ENCODE measurements at regions not wholly inside any gene's neighbourhood (a gene's known extent, or its start where the extent isn't known, plus 50 kb on each side); places are given as distances from the start of the nearest gene placed in this dataset.

- DNase-seq (ENCODE audit: low read depth), result no peak
- no peak overlapping the region for H3K4me3 ChIP-seq (ENCODE audit: low read depth, low read length)
Measured at GRCh38 chr2:193778293-193778692, 1583.6 kb upstream of the TMEFF2 start.

- DNase-seq (ENCODE audit: low read depth), result no peak
Measured at GRCh38 chr2:193776988-193777387, 1582.3 kb upstream of the TMEFF2 start.

GRCh38 chr2:193774166-193774565 lies 1579.4 kb upstream of the TMEFF2 start:
- H3K4me3 ChIP-seq (ENCODE audit: low read depth, low read length), result no peak overlapping the region
- DNase-seq (ENCODE audit: low read depth), result no peak

More at GRCh38 chr2:193776988-193777387, 1582.3 kb upstream of the TMEFF2 start:
- no peak overlapping the region for H3K4me3 ChIP-seq (ENCODE audit: low read depth, low read length)

GRCh38 chr2:193751299-193751698 lies 1556.6 kb upstream of the TMEFF2 start:
- no peak overlapping the region for H3K4me3 ChIP-seq (ENCODE audit: low read depth, low read length)
- no peak for DNase-seq (ENCODE audit: low read depth)

- H3K4me3 ChIP-seq (ENCODE audit: low read depth, low read length), result no peak overlapping the region
- DNase-seq (ENCODE audit: low read depth), result no peak
Measured at GRCh38 chr2:193749485-193749884, 1554.8 kb upstream of the TMEFF2 start.

DNA sequence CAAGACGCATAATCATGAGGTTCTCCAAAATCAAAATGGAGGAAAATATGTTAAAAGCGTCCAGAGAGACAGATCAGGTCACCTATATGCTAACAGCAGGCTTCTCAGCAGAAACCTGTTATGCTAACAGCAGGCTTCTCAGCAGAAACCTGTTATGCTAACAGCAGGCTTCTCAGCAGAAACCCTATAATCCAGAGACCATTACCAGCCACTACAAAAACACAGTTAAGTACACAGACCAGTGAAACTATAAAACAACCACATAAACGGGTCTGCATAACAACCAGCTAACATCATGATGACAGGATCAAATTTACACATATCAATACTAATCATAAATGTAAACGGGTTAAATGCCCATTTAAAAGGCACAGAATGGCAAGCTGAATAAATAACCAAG lies 1548.4 kb upstream of the TMEFF2 start:
- no peak for DNase-seq (ENCODE audit: low read depth)
- no peak overlapping the region for H3K4me3 ChIP-seq (ENCODE audit: low read depth, low read length)

- no peak overlapping the region for H3K4me3 ChIP-seq (ENCODE audit: low read depth, low read length)
- no peak for DNase-seq (ENCODE audit: low read depth)
Measured at GRCh38 chr2:193738892-193739291, 1544.2 kb upstream of the TMEFF2 start.

DNA sequence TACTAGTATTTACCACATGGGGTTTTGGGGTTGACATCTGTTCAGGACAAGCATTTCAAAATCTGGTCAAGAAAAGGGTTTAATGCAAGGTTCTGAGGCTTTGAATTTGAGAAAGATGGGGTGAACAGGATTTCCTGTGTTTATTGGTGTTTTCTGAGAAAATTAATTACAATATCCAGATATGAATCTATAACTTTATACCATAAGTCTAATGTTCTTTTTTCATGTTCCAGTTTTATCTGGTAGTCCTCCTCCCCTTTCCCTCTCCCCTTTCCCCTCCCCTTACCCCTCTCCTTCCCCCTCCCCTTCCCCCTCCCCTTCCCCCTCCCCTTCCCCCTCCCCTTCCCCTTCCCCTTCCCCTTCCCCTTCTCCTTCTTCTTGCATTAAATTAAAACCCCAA lies 1518.2 kb upstream of the TMEFF2 start:
- H3K4me3 ChIP-seq (ENCODE audit: low read depth, low read length), result no peak overlapping the region
- DNase-seq (ENCODE audit: low read depth), result no peak

- no peak for DNase-seq (ENCODE audit: low read depth)
- no peak overlapping the region for H3K4me3 ChIP-seq (ENCODE audit: low read depth, low read length)
Measured at GRCh38 chr2:193703411-193703810, 1508.7 kb upstream of the TMEFF2 start.

DNA sequence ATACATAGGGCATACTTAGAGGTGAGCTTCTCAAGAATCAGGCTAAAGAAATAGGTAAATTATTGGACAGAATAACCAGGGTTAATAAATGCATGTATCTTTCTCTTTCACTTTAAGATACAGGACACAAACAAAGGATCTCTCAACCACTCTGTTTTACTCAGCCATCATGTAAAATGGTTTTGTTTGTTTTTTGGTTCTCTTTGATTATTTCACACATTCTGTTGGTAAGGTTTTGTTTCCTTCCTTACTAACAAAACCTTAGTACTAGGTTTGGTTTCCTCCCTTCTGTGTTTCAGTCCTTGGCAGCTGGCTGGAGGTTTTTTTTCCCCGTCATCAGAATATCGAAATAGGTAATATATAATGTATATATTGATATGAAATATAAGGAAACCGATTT lies 1506.8 kb upstream of the TMEFF2 start:
- no peak for DNase-seq (ENCODE audit: low read depth)
- H3K4me3 ChIP-seq (ENCODE audit: low read depth, low read length), result no peak overlapping the region

DNA sequence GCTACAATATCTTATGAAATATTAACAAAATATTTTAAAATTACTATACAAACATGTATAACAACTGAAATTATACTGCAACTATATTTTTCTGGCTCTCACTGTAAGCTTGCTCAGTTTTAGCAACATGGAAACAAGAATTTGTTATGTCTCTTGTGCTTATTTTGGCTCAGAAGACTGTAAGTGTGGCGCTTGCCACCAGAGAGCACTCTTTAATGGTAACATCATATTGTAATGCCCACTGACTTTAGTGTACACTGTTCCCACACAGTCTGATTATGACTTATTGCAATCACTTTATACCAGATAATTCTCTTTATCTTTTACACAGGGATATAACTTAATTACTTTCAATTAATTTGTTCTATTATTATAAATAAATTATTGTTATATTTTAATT lies 1500.6 kb upstream of the TMEFF2 start:
- DNase-seq (ENCODE audit: low read depth), result peak; percentile 20
- no peak overlapping the region for H3K4me3 ChIP-seq (ENCODE audit: low read depth, low read length)

DNA sequence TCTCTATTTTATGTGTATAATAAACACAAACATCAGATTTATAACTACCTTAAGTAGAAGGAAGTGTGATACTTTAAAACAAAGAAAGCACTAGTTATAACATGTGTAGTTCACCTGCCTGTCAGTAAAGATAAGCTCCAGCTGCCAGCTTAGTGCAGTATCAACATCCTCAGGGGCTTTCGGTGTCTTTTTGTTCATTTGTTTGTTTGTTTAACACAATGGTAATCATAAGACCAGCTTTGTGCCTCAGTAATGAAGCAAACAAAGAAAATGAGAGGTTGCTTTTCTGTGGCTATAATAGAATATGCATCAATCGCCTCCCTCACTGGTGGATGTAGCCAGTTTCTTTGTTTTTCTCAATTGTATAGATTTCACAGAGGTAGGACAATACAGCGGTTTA lies 1499.0 kb upstream of the TMEFF2 start:
- no peak overlapping the region for H3K4me3 ChIP-seq (ENCODE audit: low read depth, low read length)
- DNase-seq (ENCODE audit: low read depth), result no peak

DNA sequence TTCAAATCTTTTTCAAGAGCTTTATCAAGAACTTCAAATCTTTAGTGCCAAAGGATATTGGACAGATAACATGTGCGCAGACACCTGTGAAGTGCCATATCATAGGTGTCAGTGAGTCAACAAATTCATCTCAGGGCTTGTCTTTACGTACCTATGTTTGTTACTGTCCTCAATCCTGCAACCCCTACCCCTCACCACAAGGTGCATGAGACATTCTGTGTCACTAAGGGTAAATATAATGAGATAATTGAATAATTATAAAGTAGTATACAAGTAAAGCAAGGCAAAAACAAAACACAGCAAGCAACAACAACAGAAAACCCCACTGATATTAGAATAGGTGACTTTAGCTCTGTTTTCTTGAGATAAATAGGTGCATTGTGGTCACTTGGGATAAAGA lies 1495.8 kb upstream of the TMEFF2 start:
- no peak for DNase-seq (ENCODE audit: low read depth)
- no peak overlapping the region for H3K4me3 ChIP-seq (ENCODE audit: low read depth, low read length)

DNA sequence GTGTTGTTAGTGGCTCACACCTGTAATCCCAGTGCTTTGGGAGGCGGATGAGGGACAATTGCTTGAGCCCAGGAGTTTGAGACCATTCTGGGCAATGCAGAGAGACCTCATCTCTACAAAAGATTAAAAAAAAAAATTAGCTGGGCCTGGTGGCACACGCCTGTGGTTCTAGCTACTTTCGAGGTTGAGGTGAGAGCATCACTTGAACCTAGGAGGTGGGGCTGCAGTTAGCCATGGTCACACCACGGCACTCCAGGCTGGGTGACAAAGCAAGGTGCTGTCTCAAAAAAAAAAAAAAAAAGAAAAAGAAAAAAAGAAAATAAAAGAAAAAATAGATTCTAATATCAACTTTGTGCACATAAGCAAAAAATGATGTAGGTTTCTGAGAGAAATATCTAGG lies 1492.5 kb upstream of the TMEFF2 start:
- DNase-seq (ENCODE audit: low read depth), result no peak
- no peak overlapping the region for H3K4me3 ChIP-seq (ENCODE audit: low read depth, low read length)

DNA sequence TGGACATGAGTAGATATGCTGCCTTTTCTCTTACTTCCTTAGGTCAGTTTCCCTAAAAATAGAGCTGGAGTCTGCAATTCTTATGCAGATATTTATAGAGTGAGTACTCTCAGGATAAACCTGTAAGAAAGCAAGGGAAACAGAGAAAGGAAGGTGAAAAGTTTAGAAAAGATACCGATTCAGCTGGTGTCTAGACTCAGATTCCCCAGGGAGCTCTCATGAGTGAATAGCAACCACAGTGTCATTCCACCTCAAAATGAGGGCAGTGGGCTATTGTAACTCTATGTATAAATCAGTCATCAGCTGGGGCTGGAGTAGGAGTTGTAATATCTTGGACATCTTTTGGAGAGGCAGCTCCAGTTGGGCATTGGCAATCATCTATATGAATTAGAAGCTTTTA lies 1485.1 kb upstream of the TMEFF2 start:
- H3K4me3 ChIP-seq (ENCODE audit: low read depth, low read length), result no peak overlapping the region
- DNase-seq (ENCODE audit: low read depth), result no peak

DNA sequence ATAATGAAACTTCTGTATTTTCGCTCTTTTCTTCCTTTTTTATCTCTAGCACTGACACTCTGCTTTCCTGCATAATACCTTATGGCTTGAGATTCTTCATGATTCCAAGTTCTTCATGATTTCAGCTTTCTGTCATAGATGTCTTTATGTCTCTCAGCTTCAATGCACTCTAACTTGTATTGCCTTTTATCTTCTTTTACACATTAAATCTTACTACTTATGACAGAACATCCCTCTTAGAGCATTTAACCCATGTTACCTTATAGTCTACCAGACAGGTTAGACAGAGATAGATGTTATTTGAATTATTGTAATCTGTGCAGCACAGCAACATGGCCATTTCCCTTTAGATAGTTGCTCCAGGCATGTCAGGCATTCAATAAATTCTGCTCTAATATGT lies 1475.7 kb upstream of the TMEFF2 start:
- DNase-seq (ENCODE audit: low read depth), result no peak

DNA sequence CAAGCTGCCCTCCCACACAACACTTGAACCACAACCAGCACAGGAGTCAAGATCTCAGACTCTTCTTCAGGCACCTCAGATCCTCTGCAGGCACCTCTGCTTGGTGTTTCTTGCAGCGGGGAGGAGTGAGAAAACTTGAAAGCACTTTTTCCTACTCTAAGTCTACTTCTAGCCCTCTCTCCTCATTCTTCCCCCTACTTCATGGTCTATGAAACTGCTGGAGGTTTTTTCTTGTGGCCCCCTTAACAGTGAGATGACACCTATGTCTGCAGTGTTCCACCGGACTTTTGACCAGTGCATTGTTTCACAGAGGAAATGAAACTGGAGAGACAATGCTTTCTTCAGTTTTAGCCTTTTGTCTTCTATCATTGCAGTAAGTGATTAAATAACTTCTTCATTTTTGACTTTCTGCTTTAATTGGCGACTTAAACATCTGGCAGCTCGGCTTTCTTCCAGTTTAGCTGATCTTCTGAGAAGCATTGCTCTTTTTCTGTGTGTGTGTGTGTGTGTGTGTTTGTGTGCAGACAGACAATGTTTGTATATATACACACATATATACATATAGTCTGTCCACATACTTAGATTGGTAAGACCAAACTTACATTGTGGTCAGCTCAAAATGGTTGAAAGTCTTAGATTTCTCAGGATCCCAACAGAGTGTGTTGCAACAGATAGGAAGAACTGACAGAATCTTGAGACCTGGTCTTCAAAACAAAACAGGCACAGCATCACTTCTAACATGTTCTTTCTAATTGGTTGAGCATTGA lies 1474.0 kb upstream of the TMEFF2 start:
- DNase-seq (ENCODE audit: low read depth), result no peak

More for the DNA sequence above, 1475.7 kb upstream of the TMEFF2 start:
- H3K4me3 ChIP-seq (ENCODE audit: low read depth, low read length), result no peak overlapping the region

GRCh38 chr2:193627927-193628272 lies 1433.2 kb upstream of the TMEFF2 start:
- DNase-seq (ENCODE audit: low read depth), result no peak
- no peak overlapping the region for H3K4me3 ChIP-seq (ENCODE audit: low read depth, low read length)

More for the DNA sequence above, 1474.0 kb upstream of the TMEFF2 start:
- no peak overlapping the region for H3K4me3 ChIP-seq (ENCODE audit: low read depth, low read length)

DNA sequence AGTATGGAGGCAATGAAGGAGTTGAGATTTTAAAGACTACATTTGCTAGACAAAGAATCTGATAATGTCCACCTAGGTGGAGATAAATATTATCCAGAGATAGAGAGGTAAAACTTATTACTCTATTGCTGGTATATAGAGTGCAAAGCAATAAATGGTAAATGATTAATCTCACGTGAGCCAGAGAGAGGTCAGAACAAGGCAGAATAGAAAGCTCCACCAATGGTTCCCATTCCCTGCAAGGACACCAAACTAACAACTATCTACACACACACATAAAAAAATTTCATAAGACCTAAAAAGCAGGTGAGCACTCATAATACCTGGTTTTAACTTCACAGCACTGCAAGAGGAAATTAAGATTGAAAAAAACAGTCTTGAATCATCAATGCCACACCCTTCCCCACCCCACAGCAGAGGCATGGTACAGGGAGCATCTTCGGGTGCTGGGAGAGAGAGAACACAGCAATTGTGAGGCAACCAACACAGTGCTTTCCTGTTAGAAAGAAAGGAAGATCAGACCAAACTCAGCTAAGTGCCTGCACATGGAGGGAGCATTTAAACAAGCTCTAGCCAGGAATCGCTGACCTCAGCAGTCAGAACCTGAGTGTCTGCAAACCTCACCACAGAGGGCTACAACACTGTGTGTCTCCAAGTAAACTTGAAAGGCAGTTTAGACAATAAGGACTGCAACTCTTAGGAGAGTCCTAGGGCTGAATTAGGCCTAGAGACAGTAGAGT lies 1432.6 kb upstream of the TMEFF2 start:
- no peak for DNase-seq (ENCODE audit: low read depth)
- H3K4me3 ChIP-seq (ENCODE audit: low read depth, low read length), result no peak overlapping the region

- H3K4me3 ChIP-seq (ENCODE audit: low read depth, low read length), result no peak overlapping the region
- no peak for DNase-seq (ENCODE audit: low read depth)
Measured at GRCh38 chr2:193608451-193608850, 1413.7 kb upstream of the TMEFF2 start.

GRCh38 chr2:193590831-193591230 lies 1396.1 kb upstream of the TMEFF2 start:
- H3K4me3 ChIP-seq (ENCODE audit: low read depth, low read length), result no peak overlapping the region
- DNase-seq (ENCODE audit: low read depth), result no peak

Measured in skeletal muscle cell (primary cell).